ENCODE measurements at regions not wholly inside any gene's neighbourhood (a gene's known extent, or its start where the extent isn't known, plus 50 kb on each side); places are given as distances from the start of the nearest gene placed in this dataset.

DNA sequence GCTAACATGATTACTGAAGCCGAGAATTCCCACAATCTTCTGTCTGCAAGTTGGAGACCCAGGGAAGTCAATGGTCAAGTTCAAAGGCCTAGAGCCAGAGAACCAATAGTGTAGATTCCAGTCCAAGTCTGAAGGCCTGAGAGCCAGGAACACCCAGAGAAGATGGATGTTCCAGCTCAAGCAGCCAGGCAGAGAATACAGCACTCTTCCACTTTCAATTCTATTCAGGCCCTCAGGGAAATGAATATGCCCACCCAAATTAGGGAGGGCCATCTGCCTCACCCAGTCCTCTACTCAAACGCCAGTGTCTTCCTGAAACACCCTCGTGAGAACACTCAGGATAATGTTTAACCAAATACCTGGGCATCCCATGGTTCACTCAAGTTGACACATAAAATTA, 123.5 kb downstream of the THBS2 start:
- TF ChIP-seq CTCF (IDR thresholded peaks at IDR 0.05; ENCODE audit: insufficient read depth, low read depth, low read length) (no peak), EZH2 (IDR thresholded peaks at IDR 0.05; ENCODE audit: insufficient read depth, low read length) (no peak)
